ENCODE measurements at regions not wholly inside any gene's neighbourhood (a gene's known extent, or its start where the extent isn't known, plus 50 kb on each side); places are given as distances from the start of the nearest gene placed in this dataset.

DNA sequence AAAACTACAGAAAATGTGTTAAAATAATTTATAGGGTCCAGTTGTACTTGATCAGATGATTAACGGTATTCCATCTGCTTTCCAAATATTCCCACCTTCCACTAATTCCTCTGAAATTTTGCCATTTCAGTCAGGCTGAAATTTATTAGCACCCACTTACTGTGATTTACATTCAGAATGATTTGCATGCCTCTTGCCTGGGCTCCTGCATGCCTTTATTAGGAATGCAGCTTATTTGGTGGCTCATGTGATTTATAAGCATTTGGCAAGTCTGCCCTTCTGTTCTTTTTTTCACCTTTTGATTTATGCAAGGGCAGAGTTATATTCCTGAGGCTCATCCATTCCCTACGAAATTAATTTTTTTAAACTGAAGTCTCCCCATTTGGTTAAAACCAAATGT is 1594.5 kb upstream of the PIK3C3 start:
- intact Hi-C loops (cut with micrococcal nuclease): no loop called here
- no peaks in the 10 kb centered on the region for H3K9me3 Mint-ChIP-seq (ENCODE audit: unreplicated experiment)
- CTCF ChIA-PET: interaction anchor here (0.6 kb wide), 1 partner anchor 519 kb away, joined by 4 read pairs; no protein-coding TSS in a partner anchor
- no peak overlapping the region for H3K27ac Mint-ChIP-seq (ENCODE audit: low read depth, unreplicated experiment)
- no peaks in the 10 kb centered on the region for H3K27me3 Mint-ChIP-seq (ENCODE audit: insufficient read depth, unreplicated experiment)
- BruUV-seq (replicated peaks): no TSS peak
- H3K4me1 Mint-ChIP-seq (ENCODE audit: insufficient read depth, unreplicated experiment): peaks cover 8% of the 10 kb centered on the region
- TF ChIP-seq, protein P1, sequence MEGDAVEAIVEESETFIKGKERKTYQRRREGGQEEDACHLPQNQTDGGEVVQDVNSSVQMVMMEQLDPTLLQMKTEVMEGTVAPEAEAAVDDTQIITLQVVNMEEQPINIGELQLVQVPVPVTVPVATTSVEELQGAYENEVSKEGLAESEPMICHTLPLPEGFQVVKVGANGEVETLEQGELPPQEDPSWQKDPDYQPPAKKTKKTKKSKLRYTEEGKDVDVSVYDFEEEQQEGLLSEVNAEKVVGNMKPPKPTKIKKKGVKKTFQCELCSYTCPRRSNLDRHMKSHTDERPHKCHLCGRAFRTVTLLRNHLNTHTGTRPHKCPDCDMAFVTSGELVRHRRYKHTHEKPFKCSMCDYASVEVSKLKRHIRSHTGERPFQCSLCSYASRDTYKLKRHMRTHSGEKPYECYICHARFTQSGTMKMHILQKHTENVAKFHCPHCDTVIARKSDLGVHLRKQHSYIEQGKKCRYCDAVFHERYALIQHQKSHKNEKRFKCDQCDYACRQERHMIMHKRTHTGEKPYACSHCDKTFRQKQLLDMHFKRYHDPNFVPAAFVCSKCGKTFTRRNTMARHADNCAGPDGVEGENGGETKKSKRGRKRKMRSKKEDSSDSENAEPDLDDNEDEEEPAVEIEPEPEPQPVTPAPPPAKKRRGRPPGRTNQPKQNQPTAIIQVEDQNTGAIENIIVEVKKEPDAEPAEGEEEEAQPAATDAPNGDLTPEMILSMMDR (IDR thresholded peaks at IDR 0.05; ENCODE audit: unreplicated experiment): no peak
- no peaks in the 10 kb centered on the region for H3K36me3 Mint-ChIP-seq (ENCODE audit: insufficient read depth, unreplicated experiment)
- no peak for DNase-seq (ENCODE audit: unreplicated experiment)
- POLR2A ChIA-PET: no interaction called here
- H3K4me3 Mint-ChIP-seq (ENCODE audit: unreplicated experiment): no peak overlapping the region

DNA sequence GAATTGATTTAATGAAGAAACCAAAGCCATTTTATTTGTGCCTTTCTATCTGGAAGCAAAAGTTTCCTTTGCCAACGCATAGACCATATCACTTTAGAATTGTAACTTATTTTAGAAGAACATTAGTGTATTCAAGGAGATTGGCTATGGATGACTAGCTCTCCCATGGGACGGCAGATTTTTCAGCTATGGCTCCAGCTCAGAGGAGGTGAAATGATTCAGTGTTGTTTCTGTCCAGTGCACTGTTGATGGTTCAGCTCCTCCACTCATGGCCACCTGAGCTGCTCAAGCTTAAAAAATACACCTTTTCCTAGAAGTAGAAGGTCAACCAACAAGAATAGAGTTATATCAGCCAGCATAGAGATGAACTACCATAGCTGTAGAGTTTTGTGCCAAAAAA is 1597.5 kb upstream of the PIK3C3 start:
- H3K4me3 Mint-ChIP-seq (ENCODE audit: unreplicated experiment): no peak overlapping the region
- no peaks in the 10 kb centered on the region for H3K9me3 Mint-ChIP-seq (ENCODE audit: unreplicated experiment)
- intact Hi-C loops (cut with micrococcal nuclease): no loop called here
- no peak overlapping the region for H3K27ac Mint-ChIP-seq (ENCODE audit: low read depth, unreplicated experiment)
- H3K4me1 Mint-ChIP-seq (ENCODE audit: insufficient read depth, unreplicated experiment): peaks cover 10% of the 10 kb centered on the region
- ChIA-PET CTCF (interaction anchor here (0.8 kb wide), 1 partner anchor 15 kb away, joined by 3 read pairs; no protein-coding TSS in a partner anchor), POLR2A (no interaction called here)
- DNase-seq (ENCODE audit: unreplicated experiment): no peak
- H3K36me3 Mint-ChIP-seq (ENCODE audit: insufficient read depth, unreplicated experiment): no peaks in the 10 kb centered on the region
- TF ChIP-seq, protein P1 (IDR thresholded peaks at IDR 0.05; ENCODE audit: unreplicated experiment): no peak
- BruUV-seq (replicated peaks): no TSS peak
- H3K27me3 Mint-ChIP-seq (ENCODE audit: insufficient read depth, unreplicated experiment): no peaks in the 10 kb centered on the region

DNA sequence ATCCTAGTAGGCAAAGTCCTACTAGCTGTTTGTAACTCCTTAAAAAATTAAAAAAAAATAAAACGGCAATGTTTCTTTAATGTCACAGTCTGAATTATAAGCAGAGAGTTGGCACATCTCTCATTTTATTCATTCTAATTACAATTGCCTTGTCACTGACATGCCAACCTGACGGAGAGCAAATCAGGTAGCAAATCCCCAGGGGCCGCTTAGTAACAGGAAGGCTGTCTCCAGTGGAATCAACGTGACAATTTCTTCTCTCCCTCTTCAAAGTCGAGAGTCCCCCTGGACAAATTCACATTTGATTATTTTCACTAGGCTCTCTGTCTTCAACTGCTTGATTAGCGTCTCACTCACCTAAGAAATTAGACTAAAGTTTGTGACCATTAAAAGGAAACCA is 1598.9 kb upstream of the PIK3C3 start:
- TF ChIP-seq, protein P1 (IDR thresholded peaks at IDR 0.05; ENCODE audit: unreplicated experiment): no peak
- H3K4me3 Mint-ChIP-seq (ENCODE audit: unreplicated experiment): no peak overlapping the region
- POLR2A ChIA-PET: interaction anchor here (1.2 kb wide), 1 partner anchor 12 kb away, joined by 3 read pairs; no protein-coding TSS in a partner anchor
- no peaks in the 10 kb centered on the region for H3K36me3 Mint-ChIP-seq (ENCODE audit: insufficient read depth, unreplicated experiment)
- DNase-seq (ENCODE audit: unreplicated experiment): no peak
- H3K9me3 Mint-ChIP-seq (ENCODE audit: unreplicated experiment): no peaks in the 10 kb centered on the region
- no peaks in the 10 kb centered on the region for H3K27me3 Mint-ChIP-seq (ENCODE audit: insufficient read depth, unreplicated experiment)
- H3K4me1 Mint-ChIP-seq (ENCODE audit: insufficient read depth, unreplicated experiment): peaks cover 10% of the 10 kb centered on the region
- CTCF ChIA-PET: interaction anchor here (0.6 kb wide), 1 partner anchor 243 kb away, joined by 4 read pairs; no protein-coding TSS in a partner anchor
- H3K27ac Mint-ChIP-seq (ENCODE audit: low read depth, unreplicated experiment): no peak overlapping the region
- intact Hi-C loops (cut with micrococcal nuclease): no loop called here
- no TSS peak for BruUV-seq (replicated peaks)

DNA sequence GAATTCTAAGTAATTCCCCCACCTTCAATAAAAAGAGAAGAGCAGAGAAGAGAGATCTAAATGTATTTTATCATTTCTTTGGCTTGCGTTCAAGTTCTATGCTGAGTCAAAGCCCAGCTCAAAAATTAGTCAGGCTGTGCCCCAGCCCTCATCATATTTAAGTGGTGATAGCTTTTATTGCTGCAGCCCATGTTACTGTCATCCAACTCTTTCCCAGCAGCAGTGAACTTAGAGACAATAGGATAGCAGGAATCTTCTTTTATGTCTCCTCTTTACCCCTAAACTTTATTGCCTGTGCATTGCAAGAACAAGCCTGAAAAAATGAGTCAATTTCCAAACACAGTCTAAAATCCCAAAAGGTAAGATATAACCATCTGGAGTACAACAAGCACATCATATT is 1599.3 kb upstream of the PIK3C3 start:
- intact Hi-C loops (cut with micrococcal nuclease): no loop called here
- BruUV-seq (replicated peaks): no TSS peak
- no peaks in the 10 kb centered on the region for H3K27me3 Mint-ChIP-seq (ENCODE audit: insufficient read depth, unreplicated experiment)
- TF ChIP-seq, protein P1 (IDR thresholded peaks at IDR 0.05; ENCODE audit: unreplicated experiment): no peak
- no peaks in the 10 kb centered on the region for H3K36me3 Mint-ChIP-seq (ENCODE audit: insufficient read depth, unreplicated experiment)
- peak; percentile 56 for DNase-seq (ENCODE audit: unreplicated experiment)
- peaks cover 10% of the 10 kb centered on the region for H3K4me1 Mint-ChIP-seq (ENCODE audit: insufficient read depth, unreplicated experiment)
- H3K27ac Mint-ChIP-seq (ENCODE audit: low read depth, unreplicated experiment): no peak overlapping the region
- POLR2A ChIA-PET: interaction anchor here (1.2 kb wide), 1 partner anchor 11 kb away, joined by 3 read pairs; no protein-coding TSS in a partner anchor
- no peaks in the 10 kb centered on the region for H3K9me3 Mint-ChIP-seq (ENCODE audit: unreplicated experiment)
- no peak overlapping the region for H3K4me3 Mint-ChIP-seq (ENCODE audit: unreplicated experiment)
- CTCF ChIA-PET: interaction anchor here (0.6 kb wide), 1 partner anchor 1811 kb away, joined by 3 read pairs; no protein-coding TSS in a partner anchor

Data from MCF 10A (cell line).